HG03342 (cell line): ENCODE measurements at regions not wholly inside any gene's neighbourhood (a gene's known extent, or its start where the extent isn't known, plus 50 kb on each side); places are given as distances from the start of the nearest gene placed in this dataset.
"Not testable (repeated sequence)": the region's sequence is repeated elsewhere in the genome, so short reads cannot be mapped to it uniquely, and the experiment has no call there.

Experiments used
- ATAC-seq: cut with Tn5 transposase; IDR thresholded peaks from one replicate; pipeline ENCODE4 v1.9.1; 2021; ENCODE audit warnings: mild to moderate bottlenecking, moderate library complexity; ENCODE audit not compliant: unreplicated experiment

- no peak for ATAC-seq
Observed at GRCh38 chr12:127761880-127762279, 505.1 kb upstream of the TMEM132C start.

GRCh38 chr12:127767656-127768055 lies 499.3 kb upstream of the TMEM132C start:
- no peak for ATAC-seq

DNA sequence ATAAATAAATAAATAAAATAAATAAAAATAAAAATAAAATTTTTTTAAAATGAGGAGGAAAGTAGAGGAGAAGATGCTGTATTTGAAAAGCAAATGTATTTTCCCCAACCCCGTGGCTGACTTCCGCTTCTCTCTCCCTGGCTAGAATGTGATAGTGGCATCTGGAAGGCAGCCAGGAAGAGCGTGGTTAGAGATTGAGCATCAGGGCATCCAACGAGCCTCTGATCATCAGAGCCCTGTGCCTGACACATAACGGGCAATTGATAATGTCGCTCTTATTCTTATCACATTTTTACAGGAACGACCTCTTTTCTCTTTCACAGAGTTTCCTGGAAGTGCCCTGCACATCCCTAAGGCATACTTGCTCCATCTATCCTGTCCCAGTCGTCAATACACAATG lies 496.9 kb upstream of the TMEM132C start:
- no peak for ATAC-seq

- ATAC-seq: no peak
Observed at GRCh38 chr12:127771546-127771945, 495.4 kb upstream of the TMEM132C start.

DNA sequence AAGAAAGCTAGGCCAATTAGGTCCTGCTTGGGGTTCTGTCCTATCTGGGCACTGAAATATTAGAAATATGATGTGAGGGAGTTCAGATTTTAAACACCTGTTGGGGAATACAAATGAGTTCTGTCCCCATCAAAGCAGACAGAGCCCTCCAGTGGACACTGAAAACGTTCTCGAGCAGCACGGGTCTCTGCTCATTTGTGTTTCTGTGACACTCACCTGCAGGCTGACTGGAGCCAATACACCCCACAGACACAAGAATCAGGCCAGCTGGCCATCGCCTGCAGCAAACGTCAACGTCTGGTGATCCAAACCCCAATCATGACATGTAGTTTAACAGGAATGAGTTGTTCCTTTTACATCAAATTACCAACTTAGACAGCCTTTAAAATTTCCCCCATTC lies 493.4 kb upstream of the TMEM132C start:
- no peak for ATAC-seq

DNA sequence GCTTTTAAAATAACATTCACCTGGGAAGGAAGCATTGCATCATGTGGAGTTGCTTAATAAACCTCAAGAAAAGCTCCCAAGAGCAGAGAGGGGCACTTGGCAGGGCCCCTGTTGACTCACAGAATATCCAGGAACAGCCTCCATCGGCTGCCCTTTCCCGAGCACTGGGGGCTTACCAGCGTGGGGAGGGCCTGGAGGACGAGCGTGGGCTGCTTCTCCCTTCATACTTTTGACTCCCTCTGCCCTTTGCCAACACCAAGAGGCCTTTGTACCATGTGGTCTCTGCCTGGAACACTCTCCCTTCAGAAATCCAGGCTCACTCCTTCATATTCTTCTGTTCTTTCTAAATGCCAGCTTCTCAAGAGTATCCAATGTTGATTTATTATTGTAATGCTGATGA lies 492.1 kb upstream of the TMEM132C start:
- no peak for ATAC-seq

DNA sequence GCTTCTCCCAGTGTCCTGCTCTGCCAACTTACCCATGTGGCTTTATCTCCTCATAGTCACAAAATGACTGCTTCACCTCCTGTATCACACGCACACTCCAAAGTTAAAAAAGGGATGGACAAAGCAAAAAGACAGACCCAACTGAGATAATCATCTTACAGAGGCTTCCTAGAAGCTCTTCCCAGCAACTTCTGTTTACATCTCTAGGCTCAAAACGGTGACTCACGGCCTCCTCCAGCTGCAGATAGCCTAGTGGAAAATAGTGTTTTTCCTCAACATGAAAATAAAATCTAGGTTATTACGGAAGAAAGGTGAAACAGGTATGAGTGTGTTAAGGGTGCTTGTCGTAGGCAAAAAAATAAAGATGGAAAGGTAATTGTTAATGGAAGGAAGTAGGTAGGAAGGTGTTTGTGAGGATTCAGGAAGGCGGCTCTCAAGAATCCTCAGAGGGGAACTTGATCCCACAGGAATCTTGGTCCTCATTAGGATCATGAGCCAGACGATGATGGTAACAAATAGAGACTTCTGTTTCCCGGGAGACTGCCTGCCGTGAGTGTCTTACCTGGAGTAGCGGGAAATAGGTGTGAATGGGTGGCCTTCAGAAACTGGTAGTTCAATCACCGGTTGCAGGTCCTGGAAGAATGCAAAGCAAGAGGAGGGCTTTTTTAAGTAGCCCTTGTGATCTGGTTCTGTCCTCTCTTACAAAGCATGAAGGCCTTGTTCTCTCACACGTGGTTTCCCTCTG lies 487.5 kb upstream of the TMEM132C start:
- ATAC-seq: no peak

DNA sequence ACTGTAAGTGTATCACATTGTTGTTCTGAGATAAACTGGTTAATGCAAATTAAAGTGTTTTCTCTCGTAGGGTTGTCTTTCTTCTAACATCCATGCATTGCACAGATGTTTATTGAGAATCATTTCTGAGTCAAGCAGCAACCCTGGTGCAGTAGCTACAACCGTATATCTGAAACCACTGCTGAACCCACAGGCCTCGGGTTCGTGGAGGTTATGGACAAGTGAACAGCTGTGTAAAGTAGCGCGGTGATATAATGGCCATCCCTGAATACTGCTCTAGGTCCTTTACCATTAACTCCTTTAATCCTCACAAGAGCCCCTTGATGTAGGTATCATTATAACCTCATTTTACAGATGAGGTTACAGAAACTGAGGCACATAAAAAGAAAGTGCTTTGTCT lies 486.1 kb upstream of the TMEM132C start:
- no peak for ATAC-seq

DNA sequence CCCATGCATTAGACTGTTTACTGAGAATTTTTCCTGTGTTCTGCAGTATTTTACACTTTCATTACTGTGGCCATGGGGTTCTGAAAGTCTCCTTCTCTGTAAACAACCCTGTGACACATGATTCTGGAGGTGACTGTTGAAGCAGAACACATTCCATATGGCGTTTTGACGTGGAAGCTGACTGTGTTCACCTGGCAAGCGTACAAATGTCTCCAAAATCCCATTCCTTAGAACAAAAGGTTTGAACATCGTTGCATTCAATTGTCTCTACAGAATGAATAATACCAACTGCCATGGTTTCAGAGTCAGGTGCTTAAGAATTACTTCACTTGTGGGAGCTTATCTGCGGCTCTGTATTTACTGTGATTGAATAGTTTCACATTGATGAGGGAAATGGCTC lies 485.6 kb upstream of the TMEM132C start:
- no peak for ATAC-seq

- ATAC-seq: no peak
Observed at GRCh38 chr12:127785540-127785939, 481.4 kb upstream of the TMEM132C start.

- no peak for ATAC-seq
Observed at GRCh38 chr12:127785986-127786590, 480.9 kb upstream of the TMEM132C start.

- no peak for ATAC-seq
Observed at GRCh38 chr12:127787544-127787943, 479.4 kb upstream of the TMEM132C start.

DNA sequence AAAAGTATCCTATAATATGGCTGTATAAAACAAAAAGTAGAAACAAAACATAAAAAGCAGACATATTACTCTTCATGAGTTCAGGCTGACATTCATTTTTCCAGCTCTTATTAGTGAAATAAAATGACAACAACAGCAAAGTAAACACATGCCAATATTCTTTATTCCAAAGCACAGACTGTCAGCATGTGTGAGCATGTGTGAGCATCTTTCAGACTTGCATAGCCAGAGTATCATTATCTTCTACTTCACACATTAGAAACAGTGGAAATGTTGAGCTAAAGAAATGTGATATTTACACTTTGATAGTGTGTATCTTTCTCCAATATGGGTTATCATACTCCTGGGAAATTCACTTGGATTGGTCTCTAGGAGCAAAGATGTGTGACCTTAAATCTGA lies 476.6 kb upstream of the TMEM132C start:
- ATAC-seq: no peak

DNA sequence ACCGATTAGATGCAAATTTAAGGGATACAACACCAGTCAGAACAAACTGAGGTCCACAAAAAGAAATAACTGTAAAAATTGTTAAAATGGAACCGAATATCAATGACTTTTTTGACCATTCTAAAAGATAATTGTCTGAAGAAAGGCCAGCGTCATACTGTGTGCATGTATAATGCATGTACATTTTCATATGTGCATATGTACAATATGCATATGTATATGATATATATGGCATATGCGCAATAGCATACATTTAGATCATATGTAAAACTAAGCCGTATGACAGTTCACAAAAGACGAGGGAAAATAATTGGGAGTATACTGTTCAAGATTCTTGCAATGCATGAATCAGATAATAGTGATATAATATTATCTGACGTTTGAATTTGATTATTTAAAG lies 475.8 kb upstream of the TMEM132C start:
- no peak for ATAC-seq

GRCh38 chr12:127797918-127798317 lies 469.1 kb upstream of the TMEM132C start:
- ATAC-seq: no peak

DNA sequence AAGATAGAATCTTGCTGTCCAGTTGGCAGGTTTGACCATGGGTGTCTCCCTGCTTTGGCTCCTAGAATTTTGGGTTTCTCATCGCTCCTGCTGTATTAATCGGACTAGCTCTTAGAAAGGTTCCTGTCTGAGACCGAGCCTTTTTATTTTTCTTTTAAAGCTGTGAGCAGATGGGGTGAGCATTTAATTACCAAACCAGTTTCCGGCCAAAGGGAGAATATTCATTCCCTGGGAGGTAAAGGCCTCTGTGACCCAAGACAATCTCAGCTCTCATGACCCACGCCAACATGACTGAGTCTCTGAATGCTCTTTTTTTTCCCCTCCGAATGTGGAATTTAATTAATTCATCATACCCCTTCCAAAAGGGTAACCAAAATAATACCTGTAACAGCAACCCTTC lies 464.7 kb upstream of the TMEM132C start:
- ATAC-seq: no peak

DNA sequence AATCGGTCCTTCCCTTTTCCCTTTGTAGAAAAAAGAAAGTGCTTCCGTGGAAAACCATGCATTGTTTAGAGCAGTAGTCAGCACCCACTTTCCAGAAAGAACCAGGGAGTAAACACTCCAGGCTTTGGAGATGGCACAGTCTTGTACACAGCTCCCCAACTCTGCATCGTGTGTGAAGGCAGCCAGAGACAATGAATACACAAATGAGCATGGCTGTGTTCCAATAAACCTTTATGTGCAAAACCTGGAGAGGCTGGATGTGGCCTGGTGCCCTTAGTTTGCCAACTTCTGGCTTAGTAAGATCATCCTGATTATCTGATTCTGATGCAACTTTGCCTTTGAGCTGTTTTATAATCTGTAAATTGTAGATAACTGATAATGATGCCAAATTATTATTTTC lies 463.4 kb upstream of the TMEM132C start:
- no peak for ATAC-seq

- ATAC-seq: no peak
Observed at GRCh38 chr12:127809275-127809674, 457.7 kb upstream of the TMEM132C start.

DNA sequence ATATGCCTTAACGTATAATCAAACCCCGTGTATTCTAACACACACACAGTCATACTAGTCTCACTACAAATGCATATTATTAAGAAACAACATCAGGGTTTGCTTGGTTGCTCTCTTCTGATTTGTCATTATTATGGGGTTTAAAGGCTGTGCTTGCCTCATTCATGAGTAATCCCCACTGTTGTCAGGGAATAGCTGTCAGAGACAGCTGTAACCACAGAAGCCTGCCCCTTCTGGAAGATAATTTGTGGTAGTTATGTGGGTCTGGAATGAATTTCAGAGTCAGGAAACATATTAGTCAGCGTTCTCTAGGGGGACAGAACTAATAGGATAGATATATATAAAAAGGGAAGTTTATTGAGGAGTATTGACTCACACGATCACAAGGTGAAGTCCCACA lies 456.9 kb upstream of the TMEM132C start:
- ATAC-seq: no peak

DNA sequence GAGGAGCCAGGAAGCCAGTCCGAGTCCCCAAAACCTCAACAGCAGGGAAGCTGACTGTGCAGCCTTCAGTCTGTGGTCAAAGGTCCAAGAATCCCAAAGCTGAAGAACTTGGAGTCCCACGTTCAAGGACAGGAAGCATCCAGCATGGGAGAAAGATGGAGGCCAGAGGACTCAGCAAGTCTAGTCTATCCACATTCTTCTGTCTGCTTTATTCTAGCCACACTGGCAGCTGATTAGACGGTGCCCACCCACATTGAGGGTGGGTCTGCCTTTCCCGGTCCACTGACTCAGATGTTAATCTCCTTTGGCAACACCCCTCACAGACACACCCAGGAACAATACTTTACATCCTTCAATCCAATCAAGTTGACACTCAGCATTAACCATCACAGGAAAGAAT lies 456.5 kb upstream of the TMEM132C start:
- not testable (repeated sequence) for ATAC-seq

- ATAC-seq: no peak
Observed at GRCh38 chr12:127811988-127812387, 455.0 kb upstream of the TMEM132C start.

- ATAC-seq: no peak
Observed at GRCh38 chr12:127813147-127813546, 453.8 kb upstream of the TMEM132C start.

GRCh38 chr12:127819056-127819455 lies 447.9 kb upstream of the TMEM132C start:
- ATAC-seq: no peak
